ENCODE measurements at regions not wholly inside any gene's neighbourhood (a gene's known extent, or its start where the extent isn't known, plus 50 kb on each side); places are given as distances from the start of the nearest gene placed in this dataset.
A peak's percentile ranks its signal among the peaks of the same experiment; 100 is the strongest.

DNA sequence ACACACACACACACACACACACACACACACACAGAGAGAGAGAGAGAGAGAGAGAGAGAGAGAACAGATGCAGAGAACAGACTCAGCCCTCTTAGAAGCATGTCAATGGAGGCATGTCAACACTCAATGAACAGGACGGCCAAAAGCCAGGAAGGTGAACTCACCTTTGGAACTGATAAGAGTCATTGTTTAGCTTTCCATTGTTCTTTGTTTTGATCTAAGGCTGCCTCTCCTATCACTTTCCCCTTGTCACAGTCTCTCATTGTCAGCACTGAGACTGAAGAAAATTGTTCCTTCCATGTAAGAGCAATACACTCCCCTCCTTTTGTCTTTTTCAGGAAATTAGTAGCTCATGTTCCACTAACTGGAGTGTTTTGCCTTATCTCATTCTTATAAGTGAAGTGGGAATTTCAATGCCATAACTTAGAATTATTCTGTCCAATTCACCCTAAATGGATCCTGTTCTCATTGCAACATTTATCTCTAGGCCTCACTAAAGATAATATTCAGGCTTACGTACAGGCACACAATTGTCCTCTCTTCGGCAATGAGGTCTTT lies 218.0 kb downstream of the DUSP6 start:
- TF ChIP-seq, protein P1, sequence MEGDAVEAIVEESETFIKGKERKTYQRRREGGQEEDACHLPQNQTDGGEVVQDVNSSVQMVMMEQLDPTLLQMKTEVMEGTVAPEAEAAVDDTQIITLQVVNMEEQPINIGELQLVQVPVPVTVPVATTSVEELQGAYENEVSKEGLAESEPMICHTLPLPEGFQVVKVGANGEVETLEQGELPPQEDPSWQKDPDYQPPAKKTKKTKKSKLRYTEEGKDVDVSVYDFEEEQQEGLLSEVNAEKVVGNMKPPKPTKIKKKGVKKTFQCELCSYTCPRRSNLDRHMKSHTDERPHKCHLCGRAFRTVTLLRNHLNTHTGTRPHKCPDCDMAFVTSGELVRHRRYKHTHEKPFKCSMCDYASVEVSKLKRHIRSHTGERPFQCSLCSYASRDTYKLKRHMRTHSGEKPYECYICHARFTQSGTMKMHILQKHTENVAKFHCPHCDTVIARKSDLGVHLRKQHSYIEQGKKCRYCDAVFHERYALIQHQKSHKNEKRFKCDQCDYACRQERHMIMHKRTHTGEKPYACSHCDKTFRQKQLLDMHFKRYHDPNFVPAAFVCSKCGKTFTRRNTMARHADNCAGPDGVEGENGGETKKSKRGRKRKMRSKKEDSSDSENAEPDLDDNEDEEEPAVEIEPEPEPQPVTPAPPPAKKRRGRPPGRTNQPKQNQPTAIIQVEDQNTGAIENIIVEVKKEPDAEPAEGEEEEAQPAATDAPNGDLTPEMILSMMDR (IDR thresholded peaks at IDR 0.05; ENCODE audit: insufficient read depth, low read depth, low read length, missing control alignments) = no peak
- DNase-seq (ENCODE audit: low read depth) = no peak
- H3K4me3 ChIP-seq (ENCODE audit: low read depth, low read length) = no peak overlapping the region

DNA sequence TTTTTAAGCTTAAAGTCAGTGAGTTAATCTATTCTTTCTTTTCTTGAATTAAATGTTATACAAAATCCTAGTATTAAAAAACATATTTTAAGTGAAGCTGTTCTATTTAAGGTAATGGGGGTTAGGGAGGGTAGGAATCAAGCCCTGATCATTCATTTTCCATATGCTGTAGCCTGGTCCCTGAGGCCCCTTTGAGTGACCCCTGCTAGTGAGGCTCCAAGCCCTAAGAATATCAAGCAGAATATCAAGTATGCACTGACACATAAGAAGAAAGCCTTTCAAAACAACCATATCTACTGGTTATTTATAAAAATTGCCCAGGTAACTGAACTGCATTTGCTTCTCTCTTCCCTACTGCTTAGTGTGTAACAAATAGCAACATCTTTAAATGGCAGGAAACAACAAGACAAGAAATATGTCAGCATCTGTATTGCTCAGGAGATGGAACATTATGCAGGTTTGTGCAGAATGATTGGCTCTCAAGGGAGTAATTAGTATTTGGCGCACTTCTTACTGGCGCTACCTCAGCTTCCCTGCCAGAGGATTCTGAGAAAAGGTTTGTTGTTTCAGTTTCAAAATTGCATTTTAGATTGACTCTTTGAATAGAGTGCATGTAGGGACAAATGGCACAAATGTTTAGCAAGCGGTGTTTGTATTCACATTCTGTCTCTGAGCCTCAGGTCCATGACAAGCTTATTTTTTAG lies 223.0 kb downstream of the DUSP6 start:
- H3K4me3 ChIP-seq (ENCODE audit: low read depth, low read length) = no peak overlapping the region
- TF ChIP-seq, protein P1 (IDR thresholded peaks at IDR 0.05; ENCODE audit: insufficient read depth, low read depth, low read length, missing control alignments) = no peak
- DNase-seq (ENCODE audit: low read depth) = peak; percentile 3

DNA sequence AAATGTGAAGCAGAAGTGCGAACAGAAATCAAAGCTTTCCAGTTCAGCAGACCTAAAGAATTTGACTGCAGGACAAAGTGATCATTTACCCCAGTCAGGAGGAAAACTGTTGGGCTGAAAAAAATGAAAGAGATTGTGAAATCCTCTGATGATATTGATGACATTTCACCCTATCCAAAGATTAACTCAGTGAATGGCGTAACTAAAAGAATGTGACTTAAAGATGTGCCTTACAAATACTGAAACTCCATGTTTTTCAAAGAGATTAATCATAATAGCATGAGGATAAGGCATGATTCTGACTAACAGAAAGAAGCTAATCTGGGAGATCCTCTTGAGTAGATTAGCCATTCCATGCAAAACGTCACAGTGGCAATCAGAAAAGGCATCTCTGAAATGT lies 225.6 kb downstream of the DUSP6 start:
- no peak for DNase-seq (ENCODE audit: low read depth)
- TF ChIP-seq, protein P1 (IDR thresholded peaks at IDR 0.05; ENCODE audit: insufficient read depth, low read depth, low read length, missing control alignments) = no peak
- no peak overlapping the region for H3K4me3 ChIP-seq (ENCODE audit: low read depth, low read length)

DNA sequence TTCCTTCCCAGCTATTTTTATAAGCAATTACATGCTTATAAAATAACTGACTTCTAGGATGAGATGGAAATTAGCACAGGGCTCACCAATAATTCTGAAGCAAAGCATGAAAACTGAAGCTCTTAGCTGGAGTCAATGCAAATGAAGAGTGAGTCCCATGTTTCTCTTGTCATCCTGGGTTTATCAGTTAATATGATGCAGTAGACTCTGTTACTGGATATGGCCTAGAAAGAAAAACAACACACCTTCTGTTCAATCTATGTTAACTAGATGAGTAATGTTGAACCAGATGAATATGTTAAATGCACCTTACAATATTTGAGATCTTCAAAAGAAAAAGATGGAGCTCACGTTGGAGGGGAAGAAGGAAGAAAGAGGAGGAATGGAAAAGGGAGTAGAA lies 229.4 kb downstream of the DUSP6 start:
- no peak for DNase-seq (ENCODE audit: low read depth)
- TF ChIP-seq, protein P1 (IDR thresholded peaks at IDR 0.05; ENCODE audit: insufficient read depth, low read depth, low read length, missing control alignments) = no peak

DNA sequence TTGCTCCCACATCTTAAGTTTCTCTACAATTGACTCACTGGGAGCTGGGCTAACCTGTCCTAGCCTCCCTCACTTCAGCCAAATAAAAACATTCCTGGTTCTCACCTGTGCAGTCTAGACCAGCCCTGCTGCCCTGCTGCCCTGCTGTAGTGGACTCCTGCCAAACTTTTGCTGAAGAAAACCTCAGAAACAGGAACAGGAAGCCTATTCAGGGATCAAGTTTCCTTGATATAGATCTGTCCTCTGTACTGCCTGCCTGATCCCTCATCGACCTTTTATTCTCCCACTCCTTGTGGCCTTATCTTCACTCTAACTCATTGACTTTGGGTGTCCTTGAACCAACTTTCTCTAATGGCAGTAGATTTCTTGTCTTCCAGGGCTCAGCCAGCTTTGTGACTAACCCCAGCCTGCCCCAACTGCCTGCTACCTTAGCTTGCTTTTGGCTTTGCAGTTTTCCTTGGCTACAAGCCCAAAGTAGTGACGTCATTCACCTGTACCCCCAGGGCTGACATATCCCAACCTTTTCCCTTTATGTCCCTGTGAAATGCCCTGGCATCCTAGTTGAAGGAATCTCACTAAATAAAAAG lies 234.8 kb downstream of the DUSP6 start:
- no peak overlapping the region for H3K4me3 ChIP-seq (ENCODE audit: low read depth, low read length)
- no peak for DNase-seq (ENCODE audit: low read depth)
- TF ChIP-seq, protein P1 (IDR thresholded peaks at IDR 0.05; ENCODE audit: insufficient read depth, low read depth, low read length, missing control alignments) = no peak

More for the DNA sequence above, 229.4 kb downstream of the DUSP6 start:
- no peak overlapping the region for H3K4me3 ChIP-seq (ENCODE audit: low read depth, low read length)

DNA sequence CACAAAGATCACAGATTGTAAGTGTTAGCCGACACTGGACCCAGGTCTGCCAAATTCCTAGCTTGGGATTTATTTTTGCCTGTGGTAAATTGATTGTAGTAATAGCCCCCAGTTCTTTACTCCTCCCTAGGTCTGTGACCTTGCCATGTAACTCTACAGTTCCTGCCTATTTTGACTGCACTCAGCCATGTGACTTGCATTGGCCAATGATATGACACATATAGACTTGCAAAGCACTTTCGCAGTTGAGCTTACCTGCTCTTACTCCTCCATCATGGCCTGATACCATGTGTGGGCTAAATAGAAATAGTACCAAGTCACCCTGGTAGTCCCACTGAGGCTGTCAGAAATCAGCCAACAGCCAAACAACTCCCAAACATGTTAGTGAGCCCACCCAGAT lies 240.3 kb downstream of the DUSP6 start:
- TF ChIP-seq, protein P1 (IDR thresholded peaks at IDR 0.05; ENCODE audit: insufficient read depth, low read depth, low read length, missing control alignments) = no peak
- DNase-seq (ENCODE audit: low read depth) = no peak
- H3K4me3 ChIP-seq (ENCODE audit: low read depth, low read length) = no peak overlapping the region

Measured in GM12865 (cell line).